Gastroesophageal sphincter (tissue), 4 donors: ENCODE measurements at regions not wholly inside any gene's neighbourhood (a gene's known extent, or its start where the extent isn't known, plus 50 kb on each side); places are given as distances from the start of the nearest gene placed in this dataset.

Experiments
- ATAC-seq: fragments of 150-250 bp; one replicate; pipeline ENCODE4 v1.9.1; 2016; ENCODE audit warnings: mild to moderate bottlenecking, moderate library complexity
- H3K27ac ChIP-seq, 4 donors: fragments of 200-600 bp; sonication (generic) in 3 of 4; 1 replicate in 3 of 4; 2 replicates in 1 of 4; pipeline ENCODE4 v1.5.1; 2016 to 2019
- H3K27me3 ChIP-seq: fragments of 200-600 bp; sonication (generic); one replicate; pipeline ENCODE4 v1.5.1; 2019
- H3K36me3 ChIP-seq, 2 donors: fragments of 200-600 bp; sonication (generic); one replicate each; pipeline ENCODE4 v1.5.1; 2019; ENCODE audit warnings: control low read depth in 1 of 2
- H3K4me1 ChIP-seq, 3 donors: fragments of 200-600 bp; sonication (generic); 1 replicate in 2 of 3; 2 replicates in 1 of 3; pipeline ENCODE4 v1.5.1; 2016 to 2019; ENCODE audit warnings: control low read depth in 2 of 3
- H3K4me3 ChIP-seq, 2 donors: fragments of 200-600 bp; sonication (generic); one replicate each; pipeline ENCODE4 v1.5.1; 2019; ENCODE audit warnings: mild to moderate bottlenecking in 1 of 2, moderate library complexity in 1 of 2
- H3K9me3 ChIP-seq, 3 donors: fragments of 200-600 bp; sonication (generic); one replicate each; pipeline ENCODE4 v1.5.1; 2017 to 2019; ENCODE audit warnings: control low read depth in 2 of 3
- EP300 ChIP-seq: sonication (generic); formaldehyde crosslinking; IDR thresholded peaks from one replicate; pipeline ENCODE4 v1.6.1; 2017; ENCODE audit warnings: antibody characterized with exemption, mild to moderate bottlenecking
- POLR2A ChIP-seq, 2 donors: fragments of 450-650 bp; IDR thresholded peaks; one replicate each; pipeline ENCODE4 v1.6.1; 2017; ENCODE audit warnings: antibody characterized with exemption in 2 of 2, mild to moderate bottlenecking in 2 of 2, moderate library complexity in 1 of 2
- POLR2AphosphoS5 ChIP-seq: sonication (generic); formaldehyde crosslinking; IDR thresholded peaks from one replicate; pipeline ENCODE4 v1.6.1; 2017; ENCODE audit warnings: antibody characterized with exemption
- WGBS, 2 donors: methylation state at CpG; one replicate each; pipeline ENCODE4 v1.1.5; 2018; ENCODE audit warnings: low coverage in 1 of 2; 5-methylcytosine and 5-hydroxymethylcytosine counted together
- TF ChIP-seq, protein P1 (sequence below), 4 experiments: fragments of 200-600 bp in 2 of 4; fragments of 450-650 bp in 2 of 4; sonication (generic) in 1 of 4; IDR thresholded peaks; one replicate each; pipeline ENCODE4 v1.5.1; 2017 to 2019; ENCODE audit warnings: antibody characterized with exemption in 4 of 4, mild to moderate bottlenecking in 2 of 4, moderate library complexity in 2 of 4

- ATAC-seq: no peak
- H3K4me3 ChIP-seq: no peak overlapping the region
- no peaks in the 10 kb centered on the region for H3K4me1 ChIP-seq
- no peaks in the 10 kb centered on the region for H3K9me3 ChIP-seq
- no peak overlapping the region for H3K27ac ChIP-seq
- WGBS, 2 donors: 91 to 100% methylated on average over 5 of the region's 6 CpGs
- no peaks in the 10 kb centered on the region for H3K27me3 ChIP-seq
- TF ChIP-seq POLR2A (IDR thresholded peaks at IDR 0.05) (no peak), POLR2AphosphoS5 (no peak), EP300 (no peak)
- TF ChIP-seq, protein P1, sequence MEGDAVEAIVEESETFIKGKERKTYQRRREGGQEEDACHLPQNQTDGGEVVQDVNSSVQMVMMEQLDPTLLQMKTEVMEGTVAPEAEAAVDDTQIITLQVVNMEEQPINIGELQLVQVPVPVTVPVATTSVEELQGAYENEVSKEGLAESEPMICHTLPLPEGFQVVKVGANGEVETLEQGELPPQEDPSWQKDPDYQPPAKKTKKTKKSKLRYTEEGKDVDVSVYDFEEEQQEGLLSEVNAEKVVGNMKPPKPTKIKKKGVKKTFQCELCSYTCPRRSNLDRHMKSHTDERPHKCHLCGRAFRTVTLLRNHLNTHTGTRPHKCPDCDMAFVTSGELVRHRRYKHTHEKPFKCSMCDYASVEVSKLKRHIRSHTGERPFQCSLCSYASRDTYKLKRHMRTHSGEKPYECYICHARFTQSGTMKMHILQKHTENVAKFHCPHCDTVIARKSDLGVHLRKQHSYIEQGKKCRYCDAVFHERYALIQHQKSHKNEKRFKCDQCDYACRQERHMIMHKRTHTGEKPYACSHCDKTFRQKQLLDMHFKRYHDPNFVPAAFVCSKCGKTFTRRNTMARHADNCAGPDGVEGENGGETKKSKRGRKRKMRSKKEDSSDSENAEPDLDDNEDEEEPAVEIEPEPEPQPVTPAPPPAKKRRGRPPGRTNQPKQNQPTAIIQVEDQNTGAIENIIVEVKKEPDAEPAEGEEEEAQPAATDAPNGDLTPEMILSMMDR (IDR thresholded peaks at IDR 0.05): no peak
- no peaks in the 10 kb centered on the region for H3K36me3 ChIP-seq
Measured at GRCh38 chr12:28060871-28061270, 88.3 kb upstream of the PTHLH start.

DNA sequence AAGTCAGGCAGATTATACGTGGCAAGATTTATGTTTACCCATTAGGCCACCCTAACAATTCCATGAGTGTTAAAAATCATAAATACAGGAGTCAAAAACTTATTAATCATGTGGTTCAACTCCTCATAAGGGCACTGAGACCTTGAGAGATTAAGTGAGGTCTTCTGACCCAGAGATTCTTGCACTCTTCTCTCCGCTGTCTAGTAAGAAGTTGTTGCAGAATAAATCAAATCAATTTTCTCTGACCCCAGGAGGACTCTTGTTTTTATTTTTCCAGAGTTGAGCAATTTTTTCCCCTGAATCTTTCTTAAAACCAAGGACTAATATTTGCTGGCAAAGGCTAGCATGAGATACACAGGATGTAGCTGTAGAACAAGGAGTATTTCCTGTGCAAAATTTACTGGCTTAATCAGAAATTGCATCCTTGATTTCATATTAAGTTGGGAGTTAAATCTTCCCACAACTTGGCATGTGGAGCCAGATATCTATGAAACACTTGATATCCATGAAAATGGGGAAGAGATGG, 90.9 kb upstream of the PTHLH start:
- no peak for ATAC-seq

GRCh38 chr12:28065374-28065773, 92.8 kb upstream of the PTHLH start:
- Histone ChIP-seq H3K9me3 (no peaks in the 10 kb centered on the region), H3K36me3 (no peaks in the 10 kb centered on the region), H3K4me1 (no peaks in the 10 kb centered on the region), H3K4me3 (no peak overlapping the region), H3K27ac (no peak overlapping the region), H3K27me3 (no peaks in the 10 kb centered on the region)
- TF ChIP-seq, protein P1 (IDR thresholded peaks at IDR 0.05): no peak
- TF ChIP-seq POLR2A (IDR thresholded peaks at IDR 0.05): no peak
- TF ChIP-seq POLR2AphosphoS5: no peak
- TF ChIP-seq EP300: no peak
- ATAC-seq: no peak
- 58 to 75% methylated on average over 1 to 2 of the region's 2 CpGs for WGBS, 2 donors

More for the DNA sequence above, 90.9 kb upstream of the PTHLH start:
- Histone ChIP-seq H3K9me3 (no peaks in the 10 kb centered on the region), H3K36me3 (no peaks in the 10 kb centered on the region), H3K27ac (no peak overlapping the region), H3K4me3 (no peak overlapping the region), H3K4me1 (no peaks in the 10 kb centered on the region), H3K27me3 (no peaks in the 10 kb centered on the region)
- WGBS, 2 donors: 64 to 66% methylated on average over 2 of the region's 2 CpGs
- TF ChIP-seq, protein P1 (IDR thresholded peaks at IDR 0.05): no peak
- TF ChIP-seq POLR2AphosphoS5: no peak
- TF ChIP-seq EP300: no peak
- TF ChIP-seq POLR2A (IDR thresholded peaks at IDR 0.05): no peak

- Histone ChIP-seq H3K36me3 (no peaks in the 10 kb centered on the region), H3K9me3 (peaks cover 0 to 3% (median 0%) of the 10 kb centered on the region in 3 donors), H3K4me1 (no peaks in the 10 kb centered on the region), H3K27ac (no peak overlapping the region), H3K27me3 (no peaks in the 10 kb centered on the region), H3K4me3 (no peak overlapping the region)
- no peak for ATAC-seq
- TF ChIP-seq, protein P1 (IDR thresholded peaks at IDR 0.05): no peak
- TF ChIP-seq POLR2A (IDR thresholded peaks at IDR 0.05) (no peak), POLR2AphosphoS5 (no peak), EP300 (no peak)
- WGBS, 2 donors: 67 to 78% methylated on average over 1 of the region's 1 CpG
Measured at GRCh38 chr12:28065889-28066630, 93.5 kb upstream of the PTHLH start.

DNA sequence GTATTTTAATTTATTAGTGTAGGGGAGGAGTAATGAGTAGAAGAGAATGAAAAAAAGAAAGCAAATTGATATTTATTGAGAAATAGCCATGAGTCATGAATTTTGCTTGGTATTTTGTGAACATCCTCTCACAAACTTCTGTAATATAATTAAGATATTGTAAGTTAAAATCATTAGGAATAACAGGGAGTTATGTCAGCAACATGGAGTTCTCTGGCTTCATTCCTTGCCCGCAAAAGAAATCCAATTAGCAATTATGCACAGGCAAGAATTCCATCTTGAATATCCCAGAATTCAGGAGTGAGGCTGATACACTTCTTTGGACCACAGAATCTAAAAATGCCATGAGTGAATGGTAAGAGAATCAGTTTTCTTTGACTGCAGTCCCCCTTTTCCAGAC, 94.3 kb upstream of the PTHLH start:
- Histone ChIP-seq H3K27me3 (no peaks in the 10 kb centered on the region), H3K4me3 (no peak overlapping the region), H3K4me1 (no peaks in the 10 kb centered on the region), H3K9me3 (peaks cover 0 to 9% (median 0%) of the 10 kb centered on the region in 3 donors), H3K36me3 (no peaks in the 10 kb centered on the region), H3K27ac (no peak overlapping the region)
- TF ChIP-seq POLR2A (IDR thresholded peaks at IDR 0.05) (no peak), POLR2AphosphoS5 (no peak), EP300 (no peak)
- TF ChIP-seq, protein P1 (IDR thresholded peaks at IDR 0.05): no peak
- 100% methylated on average over 1 of the region's 1 CpG for WGBS, 2 donors
- no peak for ATAC-seq
